ENCODE measurements at regions not wholly inside any gene's neighbourhood (a gene's known extent, or its start where the extent isn't known, plus 50 kb on each side); places are given as distances from the start of the nearest gene placed in this dataset.
"Not testable (repeated sequence)": the region's sequence is repeated elsewhere in the genome, so short reads cannot be mapped to it uniquely, and the experiment has no call there.

GRCh38 chr1:157319567-157319966 is 181.4 kb upstream of the ETV3 start:
- no peaks in the 10 kb centered on the region for H3K4me1 Mint-ChIP-seq
- no peak overlapping the region for H3K9ac ChIP-seq (ENCODE audit: insufficient read depth, low read length, poor library complexity, severe bottlenecking)
- H3K4me1 ChIP-seq (ENCODE audit: control insufficient read depth in 1 of 2, insufficient read depth in 2 of 2, low read length in 2 of 2) = no peaks in the 10 kb centered on the region
- peaks cover 0 to 2% of the 10 kb centered on the region in 2 donors for H3K27me3 ChIP-seq (ENCODE audit: control insufficient read depth in 2 of 2, insufficient read depth in 2 of 2, low read length in 2 of 2)
- no peak overlapping the region for H3K4me3 Mint-ChIP-seq
- H3K27me3 Mint-ChIP-seq (ENCODE audit: low read depth in 3 of 3) = peaks cover 0 to 8% (median 2%) of the 10 kb centered on the region in 3 donors
- TF ChIP-seq, protein P1, sequence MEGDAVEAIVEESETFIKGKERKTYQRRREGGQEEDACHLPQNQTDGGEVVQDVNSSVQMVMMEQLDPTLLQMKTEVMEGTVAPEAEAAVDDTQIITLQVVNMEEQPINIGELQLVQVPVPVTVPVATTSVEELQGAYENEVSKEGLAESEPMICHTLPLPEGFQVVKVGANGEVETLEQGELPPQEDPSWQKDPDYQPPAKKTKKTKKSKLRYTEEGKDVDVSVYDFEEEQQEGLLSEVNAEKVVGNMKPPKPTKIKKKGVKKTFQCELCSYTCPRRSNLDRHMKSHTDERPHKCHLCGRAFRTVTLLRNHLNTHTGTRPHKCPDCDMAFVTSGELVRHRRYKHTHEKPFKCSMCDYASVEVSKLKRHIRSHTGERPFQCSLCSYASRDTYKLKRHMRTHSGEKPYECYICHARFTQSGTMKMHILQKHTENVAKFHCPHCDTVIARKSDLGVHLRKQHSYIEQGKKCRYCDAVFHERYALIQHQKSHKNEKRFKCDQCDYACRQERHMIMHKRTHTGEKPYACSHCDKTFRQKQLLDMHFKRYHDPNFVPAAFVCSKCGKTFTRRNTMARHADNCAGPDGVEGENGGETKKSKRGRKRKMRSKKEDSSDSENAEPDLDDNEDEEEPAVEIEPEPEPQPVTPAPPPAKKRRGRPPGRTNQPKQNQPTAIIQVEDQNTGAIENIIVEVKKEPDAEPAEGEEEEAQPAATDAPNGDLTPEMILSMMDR (IDR thresholded peaks at IDR 0.05) = no peak
- no peaks in the 10 kb centered on the region for H3K36me3 Mint-ChIP-seq
- no peak overlapping the region for H3K4me3 ChIP-seq (replicated peaks in 1 of 3; ENCODE audit: low read depth in 2 of 3, low read length in 3 of 3)
- H3K27ac ChIP-seq (ENCODE audit: low read depth in 1 of 2, low read length in 2 of 2) = no peak overlapping the region
- no peak overlapping the region for H3K27ac Mint-ChIP-seq
- 100% methylated on average over 5 of the region's 5 CpGs for WGBS (ENCODE audit: insufficient coverage)
- H4K20me1 ChIP-seq (ENCODE audit: insufficient read depth, low read length) = no peaks in the 10 kb centered on the region
- DNase-seq = no peak
- H3K9me3 Mint-ChIP-seq = peaks cover 31 to 52% (median 46%) of the 10 kb centered on the region in 7 donors
- intact Hi-C loops (cut with micrococcal nuclease) = no loop called here
- no peak overlapping the region for H2AFZ ChIP-seq (ENCODE audit: insufficient read depth, low read depth, low read length, poor library complexity, severe bottlenecking)
- H3K36me3 ChIP-seq (replicated peaks in 1 of 2; ENCODE audit: control insufficient read depth in 1 of 2, insufficient read depth in 2 of 2, low read length in 2 of 2) = no peaks in the 10 kb centered on the region
- H3K9me3 ChIP-seq (replicated peaks in 1 of 2; ENCODE audit: control insufficient read depth in 1 of 2, insufficient read depth in 1 of 2, low read length in 2 of 2) = peaks cover 14 to 22% of the 10 kb centered on the region in 2 donors
- no peaks in the 10 kb centered on the region for H3K79me2 ChIP-seq (ENCODE audit: insufficient read depth, low read length)
- H3K4me2 ChIP-seq (replicated peaks; ENCODE audit: extremely low read depth, low read length, poor library complexity, severe bottlenecking) = no peak overlapping the region

GRCh38 chr1:157317229-157317628 is 179.0 kb upstream of the ETV3 start:
- H3K27me3 ChIP-seq (ENCODE audit: control insufficient read depth in 2 of 2, insufficient read depth in 2 of 2, low read length in 2 of 2); H3K79me2 ChIP-seq (ENCODE audit: insufficient read depth, low read length); H3K4me2 ChIP-seq (replicated peaks; ENCODE audit: extremely low read depth, low read length, poor library complexity, severe bottlenecking); H2AFZ ChIP-seq (ENCODE audit: insufficient read depth, low read depth, low read length, poor library complexity, severe bottlenecking); H3K27ac ChIP-seq (ENCODE audit: low read depth in 1 of 2, low read length in 2 of 2); H3K27me3 Mint-ChIP-seq (ENCODE audit: low read depth in 3 of 3); H3K36me3 ChIP-seq (replicated peaks in 1 of 2; ENCODE audit: control insufficient read depth in 1 of 2, insufficient read depth in 2 of 2, low read length in 2 of 2); H3K4me1 Mint-ChIP-seq; H3K36me3 Mint-ChIP-seq; H3K4me1 ChIP-seq (ENCODE audit: control insufficient read depth in 1 of 2, insufficient read depth in 2 of 2, low read length in 2 of 2); H3K4me3 ChIP-seq (replicated peaks in 1 of 3; ENCODE audit: low read depth in 2 of 3, low read length in 3 of 3); H3K27ac Mint-ChIP-seq; H4K20me1 ChIP-seq (ENCODE audit: insufficient read depth, low read length); H3K4me3 Mint-ChIP-seq; H3K9ac ChIP-seq (ENCODE audit: insufficient read depth, low read length, poor library complexity, severe bottlenecking); DNase-seq; intact Hi-C loops (cut with micrococcal nuclease): not testable (repeated sequence)
- H3K9me3 Mint-ChIP-seq = peaks cover 31 to 52% (median 44%) of the 10 kb centered on the region in 7 donors
- no CpG with 5 or more reads among the region's 2 CpGs for WGBS (ENCODE audit: insufficient coverage)
- H3K9me3 ChIP-seq (replicated peaks in 1 of 2; ENCODE audit: control insufficient read depth in 1 of 2, insufficient read depth in 1 of 2, low read length in 2 of 2) = peaks cover 14 to 22% of the 10 kb centered on the region in 2 donors

All from CD14-positive monocyte (primary cell).